Epithelial cell of esophagus (primary cell): ENCODE measurements at regions not wholly inside any gene's neighbourhood (a gene's known extent, or its start where the extent isn't known, plus 50 kb on each side); places are given as distances from the start of the nearest gene placed in this dataset.
"Not testable (repeated sequence)": the region's sequence is repeated elsewhere in the genome, so short reads cannot be mapped to it uniquely, and the experiment has no call there.

Experiments used
- DNase-seq: peaks from one replicate; pipeline ENCODE4 v3.0.0; 2010; ENCODE audit warnings: low read depth
- H3K4me3 ChIP-seq: 2 replicates; pipeline ENCODE4 v1.5.1; 2011; ENCODE audit warnings: mild to moderate bottlenecking, low read length, control low read depth
- TF ChIP-seq, protein P1 (sequence below): IDR thresholded peaks from 2 replicates; pipeline ENCODE4 v1.5.1; 2011; ENCODE audit warnings: low read depth, mild to moderate bottlenecking, low read length, control low read depth, inconsistent platforms; ENCODE audit not compliant: insufficient read depth; ENCODE audit errors: missing control alignments

DNA sequence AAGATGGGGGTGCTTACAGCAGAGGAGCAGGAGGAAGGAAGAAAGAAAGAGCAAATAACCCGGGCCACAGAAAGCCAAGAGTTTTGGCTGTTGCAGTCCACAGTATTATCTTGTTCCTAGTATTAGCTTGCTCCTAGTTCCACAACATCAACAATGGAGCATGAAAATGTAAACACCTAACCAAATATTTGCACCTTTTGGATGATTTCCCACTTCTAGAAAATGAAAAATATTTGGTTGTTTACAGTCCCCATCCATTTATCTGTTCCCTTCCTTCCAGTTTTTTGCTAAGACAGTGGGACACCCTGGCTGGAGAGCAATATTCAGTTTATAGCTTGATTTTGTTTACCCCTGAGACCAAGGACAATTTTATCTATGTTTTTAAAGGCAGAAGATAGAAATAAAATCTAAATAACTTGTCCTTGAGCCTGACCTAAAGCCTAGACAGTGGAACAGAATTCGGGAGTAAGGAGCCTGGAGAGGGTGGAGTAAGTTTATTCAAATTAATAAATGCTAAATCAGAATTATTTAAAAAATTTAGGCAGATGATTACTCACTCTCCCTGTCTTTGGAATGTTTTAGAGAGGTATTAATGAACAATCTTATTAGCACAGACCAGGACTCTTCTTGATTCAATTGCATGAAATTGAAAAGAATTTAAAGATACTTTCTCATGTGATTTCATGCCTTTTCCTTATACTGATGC is 51.6 kb downstream of the RESF1 start:
- no peak for DNase-seq
- TF ChIP-seq, protein P1, sequence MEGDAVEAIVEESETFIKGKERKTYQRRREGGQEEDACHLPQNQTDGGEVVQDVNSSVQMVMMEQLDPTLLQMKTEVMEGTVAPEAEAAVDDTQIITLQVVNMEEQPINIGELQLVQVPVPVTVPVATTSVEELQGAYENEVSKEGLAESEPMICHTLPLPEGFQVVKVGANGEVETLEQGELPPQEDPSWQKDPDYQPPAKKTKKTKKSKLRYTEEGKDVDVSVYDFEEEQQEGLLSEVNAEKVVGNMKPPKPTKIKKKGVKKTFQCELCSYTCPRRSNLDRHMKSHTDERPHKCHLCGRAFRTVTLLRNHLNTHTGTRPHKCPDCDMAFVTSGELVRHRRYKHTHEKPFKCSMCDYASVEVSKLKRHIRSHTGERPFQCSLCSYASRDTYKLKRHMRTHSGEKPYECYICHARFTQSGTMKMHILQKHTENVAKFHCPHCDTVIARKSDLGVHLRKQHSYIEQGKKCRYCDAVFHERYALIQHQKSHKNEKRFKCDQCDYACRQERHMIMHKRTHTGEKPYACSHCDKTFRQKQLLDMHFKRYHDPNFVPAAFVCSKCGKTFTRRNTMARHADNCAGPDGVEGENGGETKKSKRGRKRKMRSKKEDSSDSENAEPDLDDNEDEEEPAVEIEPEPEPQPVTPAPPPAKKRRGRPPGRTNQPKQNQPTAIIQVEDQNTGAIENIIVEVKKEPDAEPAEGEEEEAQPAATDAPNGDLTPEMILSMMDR: no peak
- H3K4me3 ChIP-seq: no peak overlapping the region

DNA sequence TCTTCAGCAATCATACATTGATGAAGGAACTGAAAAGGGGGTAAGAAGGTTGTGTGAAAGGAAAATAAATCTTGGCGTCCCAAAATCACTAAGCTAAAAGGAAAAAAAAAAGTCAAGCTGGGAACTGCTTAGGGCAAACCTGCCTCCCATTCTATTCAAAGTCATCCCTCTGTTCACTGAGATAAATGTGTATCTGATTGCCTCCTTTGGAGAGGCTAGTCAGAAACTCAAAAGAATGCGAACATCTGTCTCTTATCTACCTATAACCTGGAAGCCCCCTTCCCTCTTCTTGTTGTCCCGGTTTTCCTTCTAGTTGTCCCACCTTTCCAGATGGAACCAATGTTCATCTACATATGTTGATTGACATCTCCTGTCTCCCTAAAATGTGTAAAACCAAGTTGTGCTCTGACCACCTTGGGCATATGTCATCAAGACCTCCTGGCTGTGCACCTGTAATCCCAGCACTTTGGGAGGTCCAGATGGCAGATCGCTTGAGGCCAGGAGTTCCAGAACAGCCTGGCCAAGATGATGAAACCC is 53.1 kb downstream of the RESF1 start:
- no peak overlapping the region for H3K4me3 ChIP-seq
- TF ChIP-seq, protein P1: no peak
- DNase-seq: no peak

DNA sequence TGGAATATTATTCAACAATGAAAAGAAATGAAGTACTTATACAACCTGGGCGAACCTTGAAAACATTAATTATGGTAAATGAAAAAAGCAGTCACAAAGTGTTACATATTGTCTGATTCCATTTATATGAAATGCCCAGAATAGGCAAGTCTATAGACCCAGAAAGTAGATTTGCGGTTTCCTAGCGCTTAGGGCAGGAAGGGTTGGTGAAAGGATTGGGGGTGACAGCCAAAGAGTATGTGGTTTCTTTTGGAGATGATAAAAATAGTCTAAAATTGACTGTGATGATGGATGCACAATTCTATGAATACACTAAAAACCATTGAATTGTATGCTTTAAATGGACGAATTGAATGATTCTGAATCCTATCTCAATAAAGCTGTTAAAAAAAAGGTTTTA is 55.8 kb downstream of the RESF1 start:
- TF ChIP-seq, protein P1: no peak
- DNase-seq: no peak
- no peak overlapping the region for H3K4me3 ChIP-seq

DNA sequence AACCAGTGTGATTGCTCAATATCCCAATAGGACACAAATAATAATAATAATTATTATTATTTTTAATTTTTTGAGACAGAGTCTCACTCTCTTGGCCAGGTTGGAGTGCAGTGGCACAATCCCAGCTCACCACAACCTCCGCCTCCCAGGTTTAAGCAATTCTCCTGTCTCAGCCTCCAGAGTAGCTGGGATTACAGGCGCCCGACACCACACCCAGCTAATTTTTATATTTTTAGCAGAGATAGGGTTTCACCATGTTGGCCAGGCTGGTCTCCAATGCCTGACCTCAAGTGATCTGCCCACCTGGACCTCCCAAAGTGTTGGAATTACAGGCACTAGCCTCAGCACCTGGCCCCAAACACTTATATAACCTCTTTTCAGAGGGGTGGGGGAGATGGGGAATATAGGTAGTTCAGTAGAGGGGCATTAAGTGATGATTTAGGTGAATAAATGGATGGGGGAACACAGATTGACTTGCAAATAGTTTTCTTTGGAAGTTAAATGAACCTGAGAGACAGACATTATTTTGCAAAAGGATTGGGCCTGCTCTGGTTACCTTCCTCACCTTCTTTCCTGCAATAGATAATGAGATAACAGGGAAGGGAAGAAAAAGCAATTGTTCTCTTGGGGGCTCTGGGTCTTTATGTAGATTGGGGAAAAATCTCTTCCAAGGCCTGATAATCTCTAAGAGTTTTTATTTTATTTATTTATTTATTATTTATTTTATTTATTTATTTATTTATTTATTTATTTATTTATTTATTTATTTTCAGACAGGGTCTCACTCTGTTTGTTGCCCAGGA is 57.7 kb downstream of the RESF1 start:
- no peak for DNase-seq
- TF ChIP-seq, protein P1: no peak
- H3K4me3 ChIP-seq: no peak overlapping the region

DNA sequence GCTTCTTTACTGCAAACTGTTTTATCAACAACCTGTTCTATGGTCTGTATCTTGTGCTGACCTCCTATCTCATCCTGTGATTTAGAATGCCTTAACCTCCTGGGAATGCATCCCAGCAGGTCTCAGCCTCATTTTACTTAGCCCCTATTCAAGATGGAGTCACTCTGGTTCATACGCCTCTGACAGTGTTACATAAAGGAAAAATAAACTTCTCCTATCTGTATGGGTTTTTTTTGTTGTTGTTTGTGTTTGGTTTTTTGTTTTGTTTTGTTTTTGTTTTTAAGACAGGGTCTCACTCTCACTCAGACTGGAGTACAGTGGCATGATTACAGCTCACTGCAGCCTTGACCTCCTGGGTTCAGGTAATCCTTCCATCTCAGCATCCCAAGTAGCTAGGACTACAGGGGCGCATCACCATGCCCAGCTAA is 62.1 kb downstream of the RESF1 start:
- no peak overlapping the region for H3K4me3 ChIP-seq
- TF ChIP-seq, protein P1: no peak
- DNase-seq: no peak

DNA sequence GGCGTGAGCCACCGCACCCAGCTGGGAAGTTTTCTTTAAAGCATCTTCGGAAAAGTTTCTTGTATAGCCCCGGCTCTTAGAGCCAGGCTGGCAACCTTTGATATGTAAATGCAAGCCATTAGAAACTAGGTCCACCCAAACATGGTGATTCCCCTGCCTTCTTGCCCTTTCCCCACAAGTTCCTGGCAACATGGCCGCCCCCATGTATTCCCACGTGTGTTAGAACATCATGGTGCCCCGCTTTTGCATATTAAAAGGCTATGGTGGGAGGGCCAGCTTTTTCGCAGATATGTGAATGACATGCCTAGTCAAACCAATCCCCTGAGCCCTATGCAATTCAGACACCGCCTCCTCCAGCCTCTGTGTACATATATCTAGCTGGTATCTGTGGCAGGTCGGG is 63.2 kb downstream of the RESF1 start:
- H3K4me3 ChIP-seq, DNase-seq: not testable (repeated sequence)

DNA sequence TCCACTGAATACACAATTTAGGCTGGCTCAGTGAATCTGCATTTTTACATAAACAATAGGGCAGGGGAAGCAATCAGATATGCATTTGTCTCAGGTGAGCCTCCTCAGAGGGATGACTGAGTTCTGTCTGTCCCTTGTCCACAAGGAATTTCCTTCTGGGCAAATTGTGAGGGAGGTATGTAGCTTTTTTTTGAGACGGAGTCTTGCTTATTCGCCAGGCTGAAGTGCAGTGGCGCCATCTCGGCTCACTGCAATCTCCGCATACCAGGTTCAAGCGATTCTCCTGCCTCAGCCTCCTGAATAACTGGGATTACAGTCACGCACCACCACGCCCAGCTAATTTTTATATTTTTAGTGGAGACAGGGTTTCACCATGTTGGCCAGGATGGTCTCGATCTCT is 64.6 kb downstream of the RESF1 start:
- DNase-seq, H3K4me3 ChIP-seq: not testable (repeated sequence)

DNA sequence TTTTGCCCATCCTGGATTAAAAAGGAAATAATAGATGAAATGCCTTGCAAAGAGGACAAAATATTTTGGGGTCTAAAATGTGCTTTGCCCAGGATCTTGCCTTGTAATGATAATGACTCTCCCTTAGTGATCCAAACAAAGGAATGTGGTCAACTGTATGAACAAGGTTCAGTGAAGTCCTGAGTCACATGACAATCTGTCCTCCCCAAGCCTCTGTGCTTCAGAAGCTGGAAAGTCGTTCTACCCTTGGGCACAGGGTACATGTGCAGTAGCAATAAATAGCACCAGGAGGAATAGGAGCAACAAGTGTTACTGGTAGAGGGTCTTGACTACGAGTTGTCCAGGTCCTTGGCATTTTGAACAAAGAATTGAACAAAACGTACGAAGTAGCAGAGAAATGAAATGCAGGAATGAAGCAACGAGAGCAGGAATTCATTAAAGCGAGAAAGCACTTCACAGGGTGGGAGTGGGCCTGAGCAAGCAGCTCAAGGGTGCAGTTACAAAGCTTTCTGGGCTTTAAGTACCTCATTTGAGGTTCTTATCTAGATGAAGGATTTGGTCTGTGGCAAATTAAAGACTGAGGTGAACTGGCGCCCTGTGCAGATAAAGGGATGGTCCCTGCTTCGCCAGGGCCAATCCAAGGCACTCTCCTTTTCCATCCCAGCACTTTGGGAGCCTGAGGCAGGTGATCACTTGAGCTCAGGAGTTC is 65.8 kb downstream of the RESF1 start:
- DNase-seq: no peak
- TF ChIP-seq, protein P1: no peak
- H3K4me3 ChIP-seq: no peak overlapping the region
